ENCODE measurements at regions not wholly inside any gene's neighbourhood (a gene's known extent, or its start where the extent isn't known, plus 50 kb on each side); places are given as distances from the start of the nearest gene placed in this dataset.

GRCh38 chr12:125461831-125462230, 396.6 kb downstream of the AACS start:
- no peak for TF ChIP-seq CTCF (conservative IDR thresholded peaks at IDR 0.05)
- TF ChIP-seq EZH2 (IDR thresholded peaks at IDR 0.05; ENCODE audit: low read depth), result no peak
